DOHH2 (cell line): ENCODE measurements at regions not wholly inside any gene's neighbourhood (a gene's known extent, or its start where the extent isn't known, plus 50 kb on each side); places are given as distances from the start of the nearest gene placed in this dataset.

Experiments
- H3F3A ChIP-seq: fragments of 200-600 bp; sonication (generic), shearing (Covaris generic); 2 replicates; pipeline ENCODE4 v1.6.0; 2016; ENCODE audit warnings: antibody characterized with exemption, mild to moderate bottlenecking; ENCODE audit not compliant: control insufficient read depth, insufficient read depth
- H3K27ac ChIP-seq: fragments of 200-600 bp; sonication (generic); 2 replicates; pipeline ENCODE4 v1.5.1; 2014; ENCODE audit warnings: low read depth, mild to moderate bottlenecking, low read length, moderate library complexity
- H3K27me3 ChIP-seq: fragments of 200-600 bp; sonication (generic); 2 replicates; pipeline ENCODE4 v1.6.1; 2014; ENCODE audit warnings: mild to moderate bottlenecking, low read length, mixed read lengths; ENCODE audit not compliant: control insufficient read depth
- H3K36me3 ChIP-seq: fragments of 200-600 bp; sonication (generic); 2 replicates; pipeline ENCODE4 v1.6.1; 2014; ENCODE audit warnings: mild to moderate bottlenecking, low read length, moderate library complexity, mixed read lengths; ENCODE audit not compliant: control insufficient read depth
- H3K4me1 ChIP-seq: fragments of 200-600 bp; sonication (generic); 2 replicates; pipeline ENCODE4 v1.6.1; 2014; ENCODE audit warnings: mild to moderate bottlenecking, low read length, mixed read lengths; ENCODE audit not compliant: control insufficient read depth
- H3K4me2 ChIP-seq: fragments of 200-600 bp; sonication (generic); 2 replicates; pipeline ENCODE4 v1.6.0; 2014; ENCODE audit warnings: mild to moderate bottlenecking, low read length, moderate library complexity
- H3K4me3 ChIP-seq: fragments of 200-600 bp; sonication (generic); 2 replicates; pipeline ENCODE4 v1.5.1; 2014; ENCODE audit warnings: mild to moderate bottlenecking, low read length, mixed read lengths
- H3K79me2 ChIP-seq: fragments of 200-600 bp; sonication (generic); 2 replicates; pipeline ENCODE4 v1.6.1; 2014; ENCODE audit warnings: mild to moderate bottlenecking, low read length, mixed read lengths; ENCODE audit not compliant: control insufficient read depth
- H3K9me2 ChIP-seq: fragments of 200-600 bp; sonication (generic); replicated peaks from 2 replicates; pipeline ENCODE4 v1.6.1; 2014; ENCODE audit warnings: mild to moderate bottlenecking, low read length, mixed read lengths; ENCODE audit not compliant: control insufficient read depth
- H3K9me3 ChIP-seq: fragments of 200-600 bp; sonication (generic); 2 replicates; pipeline ENCODE4 v1.6.1; 2014; ENCODE audit warnings: antibody characterized with exemption, low read length, mixed read lengths; ENCODE audit not compliant: control insufficient read depth, insufficient read depth
- H4K20me1 ChIP-seq: fragments of 200-600 bp; sonication (generic); 2 replicates; pipeline ENCODE4 v1.6.0; 2014; ENCODE audit warnings: low read depth, mild to moderate bottlenecking, antibody characterized with exemption, low read length, moderate library complexity; ENCODE audit not compliant: control insufficient read depth, insufficient read depth
- EZH2phosphoT487 ChIP-seq: fragments of 200-600 bp; sonication (generic); IDR thresholded peaks from 2 replicates; pipeline ENCODE4 v1.6.1; 2017; ENCODE audit warnings: borderline replicate concordance, mild to moderate bottlenecking, antibody characterized with exemption, low read length, moderate library complexity, mixed read lengths
- TF ChIP-seq, protein P1 (sequence below): fragments of 200-600 bp; sonication (generic); IDR thresholded peaks from one replicate; pipeline ENCODE4 v1.5.1; 2014; ENCODE audit warnings: antibody characterized with exemption, mild to moderate bottlenecking, low read depth, low read length; ENCODE audit not compliant: poor library complexity, severe bottlenecking

DNA sequence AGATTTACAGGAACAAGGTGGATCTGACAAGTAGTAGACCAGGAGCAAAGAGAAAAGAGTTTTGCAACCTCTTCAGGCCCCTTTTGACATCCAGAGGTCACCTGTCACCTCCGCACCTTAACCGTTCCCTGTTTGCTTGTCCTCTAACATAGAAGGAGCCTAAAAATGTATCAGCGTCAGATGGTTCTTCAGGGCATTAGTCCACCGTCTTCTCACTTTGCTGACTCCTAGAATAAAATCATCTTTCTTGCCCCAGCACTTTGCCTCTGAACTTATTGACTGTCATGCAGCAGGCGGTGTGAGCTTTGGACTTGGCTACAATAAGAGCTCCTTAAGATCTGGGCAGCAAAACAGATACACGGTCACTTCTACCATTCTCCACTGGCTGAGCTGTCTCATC is 339.7 kb upstream of the B3GAT1 start:
- H3K4me2 ChIP-seq = no peak overlapping the region
- H3K4me1 ChIP-seq = no peaks in the 10 kb centered on the region
- H3K27ac ChIP-seq = no peak overlapping the region
- H3K4me3 ChIP-seq = no peak overlapping the region
- H3K27me3 ChIP-seq = no peaks in the 10 kb centered on the region
- no peaks in the 10 kb centered on the region for H3K36me3 ChIP-seq
- H3K9me3 ChIP-seq = 0 out of 2 replicates have a peak, but pooled peaks cover 3% of the 10 kb centered on the region
- no peaks in the 10 kb centered on the region for H3K79me2 ChIP-seq
- TF ChIP-seq EZH2phosphoT487 = no peak
- TF ChIP-seq, protein P1, sequence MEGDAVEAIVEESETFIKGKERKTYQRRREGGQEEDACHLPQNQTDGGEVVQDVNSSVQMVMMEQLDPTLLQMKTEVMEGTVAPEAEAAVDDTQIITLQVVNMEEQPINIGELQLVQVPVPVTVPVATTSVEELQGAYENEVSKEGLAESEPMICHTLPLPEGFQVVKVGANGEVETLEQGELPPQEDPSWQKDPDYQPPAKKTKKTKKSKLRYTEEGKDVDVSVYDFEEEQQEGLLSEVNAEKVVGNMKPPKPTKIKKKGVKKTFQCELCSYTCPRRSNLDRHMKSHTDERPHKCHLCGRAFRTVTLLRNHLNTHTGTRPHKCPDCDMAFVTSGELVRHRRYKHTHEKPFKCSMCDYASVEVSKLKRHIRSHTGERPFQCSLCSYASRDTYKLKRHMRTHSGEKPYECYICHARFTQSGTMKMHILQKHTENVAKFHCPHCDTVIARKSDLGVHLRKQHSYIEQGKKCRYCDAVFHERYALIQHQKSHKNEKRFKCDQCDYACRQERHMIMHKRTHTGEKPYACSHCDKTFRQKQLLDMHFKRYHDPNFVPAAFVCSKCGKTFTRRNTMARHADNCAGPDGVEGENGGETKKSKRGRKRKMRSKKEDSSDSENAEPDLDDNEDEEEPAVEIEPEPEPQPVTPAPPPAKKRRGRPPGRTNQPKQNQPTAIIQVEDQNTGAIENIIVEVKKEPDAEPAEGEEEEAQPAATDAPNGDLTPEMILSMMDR = no peak
- H3K9me2 ChIP-seq = no peaks in the 10 kb centered on the region
- no peaks in the 10 kb centered on the region for H3F3A ChIP-seq
- no peaks in the 10 kb centered on the region for H4K20me1 ChIP-seq

DNA sequence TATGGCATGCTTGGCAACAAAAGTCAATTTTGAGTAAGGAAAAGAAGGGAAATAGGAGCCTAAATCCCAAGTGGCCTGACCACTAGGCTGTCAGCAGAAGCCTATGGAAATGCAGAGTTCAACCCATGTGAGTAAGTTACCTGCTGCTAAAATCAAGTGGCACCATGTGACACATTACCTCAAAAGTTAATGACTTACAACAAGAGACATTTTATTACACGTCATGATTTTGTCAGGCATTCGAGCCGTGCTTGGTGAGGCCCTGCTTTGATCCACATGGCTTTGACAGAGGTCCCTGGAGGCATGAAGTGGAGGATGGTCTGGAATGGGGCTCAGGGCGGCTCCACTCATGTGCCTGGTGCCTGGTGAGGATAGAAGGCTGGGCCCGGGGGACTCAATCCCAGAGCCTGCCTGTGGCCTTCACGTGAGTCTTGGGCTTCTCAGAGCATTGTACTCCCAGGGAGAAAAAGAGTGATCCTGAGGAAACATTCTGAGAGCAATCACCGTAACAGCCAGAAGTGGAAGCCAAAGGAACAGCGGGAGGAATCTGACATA is 339.1 kb upstream of the B3GAT1 start:
- Histone ChIP-seq H3K9me2 (no peaks in the 10 kb centered on the region), H3K4me1 (no peaks in the 10 kb centered on the region), H3K9me3 (0 out of 2 replicates have a peak, but pooled peaks cover 3% of the 10 kb centered on the region), H3K36me3 (no peaks in the 10 kb centered on the region), H4K20me1 (no peaks in the 10 kb centered on the region), H3F3A (no peaks in the 10 kb centered on the region), H3K79me2 (no peaks in the 10 kb centered on the region), H3K27me3 (no peaks in the 10 kb centered on the region), H3K27ac (no peak overlapping the region), H3K4me2 (no peak overlapping the region), H3K4me3 (no peak overlapping the region)
- TF ChIP-seq, protein P1 = no peak

DNA sequence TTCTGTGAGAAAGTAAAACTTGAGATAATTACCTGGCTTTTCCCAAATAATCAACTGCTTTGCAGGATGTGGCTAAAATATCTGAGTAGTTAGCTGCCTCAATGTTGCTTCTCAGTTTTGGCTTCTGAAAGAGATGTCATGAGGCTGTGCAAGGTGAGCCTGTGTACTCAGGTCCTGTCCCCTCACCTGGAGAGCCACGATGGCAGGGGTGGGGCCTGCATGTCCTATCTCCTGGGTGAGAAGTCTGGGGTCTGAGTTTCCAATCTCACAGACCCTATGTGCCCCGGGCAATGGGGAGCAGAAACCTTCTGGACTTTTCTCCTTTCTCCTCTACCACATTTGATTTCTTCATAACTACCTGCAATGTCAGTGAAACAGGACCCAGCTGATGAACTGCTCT is 338.6 kb upstream of the B3GAT1 start:
- H3K9me3 ChIP-seq = 0 out of 2 replicates have a peak, but pooled peaks cover 3% of the 10 kb centered on the region
- no peaks in the 10 kb centered on the region for H3F3A ChIP-seq
- no peaks in the 10 kb centered on the region for H3K36me3 ChIP-seq
- H3K4me3 ChIP-seq = no peak overlapping the region
- no peaks in the 10 kb centered on the region for H4K20me1 ChIP-seq
- no peak for TF ChIP-seq EZH2phosphoT487
- TF ChIP-seq, protein P1 = no peak
- H3K4me2 ChIP-seq = no peak overlapping the region
- H3K27ac ChIP-seq = no peak overlapping the region
- no peaks in the 10 kb centered on the region for H3K79me2 ChIP-seq
- no peaks in the 10 kb centered on the region for H3K4me1 ChIP-seq
- H3K27me3 ChIP-seq = no peaks in the 10 kb centered on the region
- no peaks in the 10 kb centered on the region for H3K9me2 ChIP-seq
